Pancreas (tissue), 10 donors: ENCODE measurements at regions not wholly inside any gene's neighbourhood (a gene's known extent, or its start where the extent isn't known, plus 50 kb on each side); places are given as distances from the start of the nearest gene placed in this dataset.
A peak's percentile ranks its signal among the peaks of the same experiment; 100 is the strongest.

Experiments
- ATAC-seq, 4 donors: fragments of 200-7000 bp; cut with Tn5 transposase; one replicate each; pipeline versions ENCODE4 v1.8.0 to v1.9.1; 2020; ENCODE audit warnings: mild to moderate bottlenecking in 4 of 4, moderate library complexity in 4 of 4
- DNase-seq, 6 donors: peaks; one replicate each; pipeline ENCODE4 v3.0.0-alpha.2; 2020
- FAIRE-seq: peaks from 2 replicates; lab custom pipeline; 2012; peaks lifted over from hg19 to GRCh38; lab: Jason Lieb, UNC
- H3K27ac ChIP-seq, 4 donors: fragments of 200-600 bp; sonication (generic); 1 replicate in 3 of 4; 2 replicates in 1 of 4; pipeline versions ENCODE4 v1.5.0 to v1.8.0; 2020
- H3K27me3 ChIP-seq, 4 donors: fragments of 200-600 bp; one replicate each; pipeline ENCODE4 v1.8.0; 2021
- H3K36me3 ChIP-seq, 3 donors: fragments of 200-600 bp; sonication (generic) in 1 of 3; one replicate each; pipeline versions ENCODE4 v1.5.0 to v1.8.0; 2020 to 2021
- H3K4me1 ChIP-seq, 3 donors: fragments of 200-600 bp; one replicate each; pipeline ENCODE4 v1.8.0; 2021
- H3K4me3 ChIP-seq, 4 donors: fragments of 200-600 bp; sonication (generic) in 2 of 4; one replicate each; pipeline versions ENCODE4 v1.5.0 to v1.8.0; 2020 to 2021
- H3K9me3 ChIP-seq, 4 donors: fragments of 200-600 bp; one replicate each; pipeline ENCODE4 v1.8.0; 2021
- WGBS, 2 donors: extraction: QIAGEN DNeasy Blood & Tissue Kit; methylation state at CpG; one replicate each; pipeline ENCODE4 v1.1.7; 2013; 5-methylcytosine and 5-hydroxymethylcytosine counted together
- intact Hi-C, 3 donors: fragments of 100-400 bp; cut with DNase I; formaldehyde crosslinking; loops; one replicate each; pipeline versions ENCODE4 v1.11.1 to v1.14.2; 2022
- TF ChIP-seq, protein P1 (sequence below), 4 donors: fragments of 200-600 bp; sonication (generic) in 3 of 4; IDR thresholded peaks; one replicate each; pipeline versions ENCODE4 v1.5.0 to v1.8.0; 2021; ENCODE audit warnings: antibody characterized with exemption in 4 of 4
- donor health status: healthy with polysubstance abuse.
- donor health status: DM: no; HTN: no; CAD: no; lungs with moderate emphysema.
- donor health status: DM: no; HTN: no; CAD: no.
- donor health status: control.
- donor health status: control.
- donor health status: Bipolar disorder and iron deficiency.
- donor health status: DM: yes; HTN: yes; CAD: no.
- donor health status: DM: no; HTN: no; CAD: no.
- donor health status: DM: no; HTN: no; CAD: no.
- donor health status: DM: yes; HTN: yes; CAD: no.

DNA sequence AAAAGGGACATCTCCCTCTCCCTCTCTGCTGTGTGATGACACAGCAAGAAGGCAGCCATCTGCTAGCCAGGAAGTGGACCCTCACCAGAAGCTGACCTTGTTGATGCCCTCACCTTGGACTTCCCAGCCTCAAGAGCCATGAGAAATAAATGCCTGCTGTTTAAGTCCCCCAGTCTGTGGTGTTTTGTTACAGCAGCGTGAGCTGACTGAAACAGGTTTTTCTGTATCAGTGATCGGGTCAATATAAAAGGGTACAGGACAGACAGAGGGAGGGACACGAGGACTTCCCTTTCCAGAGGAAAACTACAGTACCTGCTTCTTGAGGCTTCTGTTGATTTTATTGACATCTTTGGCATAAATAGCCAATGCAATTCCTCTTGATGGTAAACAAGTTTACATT lies 510.3 kb upstream of the CHAC2 start:
- no peak for FAIRE-seq
- no peak for DNase-seq
- H3K27ac ChIP-seq = no peak overlapping the region
- TF ChIP-seq, protein P1, sequence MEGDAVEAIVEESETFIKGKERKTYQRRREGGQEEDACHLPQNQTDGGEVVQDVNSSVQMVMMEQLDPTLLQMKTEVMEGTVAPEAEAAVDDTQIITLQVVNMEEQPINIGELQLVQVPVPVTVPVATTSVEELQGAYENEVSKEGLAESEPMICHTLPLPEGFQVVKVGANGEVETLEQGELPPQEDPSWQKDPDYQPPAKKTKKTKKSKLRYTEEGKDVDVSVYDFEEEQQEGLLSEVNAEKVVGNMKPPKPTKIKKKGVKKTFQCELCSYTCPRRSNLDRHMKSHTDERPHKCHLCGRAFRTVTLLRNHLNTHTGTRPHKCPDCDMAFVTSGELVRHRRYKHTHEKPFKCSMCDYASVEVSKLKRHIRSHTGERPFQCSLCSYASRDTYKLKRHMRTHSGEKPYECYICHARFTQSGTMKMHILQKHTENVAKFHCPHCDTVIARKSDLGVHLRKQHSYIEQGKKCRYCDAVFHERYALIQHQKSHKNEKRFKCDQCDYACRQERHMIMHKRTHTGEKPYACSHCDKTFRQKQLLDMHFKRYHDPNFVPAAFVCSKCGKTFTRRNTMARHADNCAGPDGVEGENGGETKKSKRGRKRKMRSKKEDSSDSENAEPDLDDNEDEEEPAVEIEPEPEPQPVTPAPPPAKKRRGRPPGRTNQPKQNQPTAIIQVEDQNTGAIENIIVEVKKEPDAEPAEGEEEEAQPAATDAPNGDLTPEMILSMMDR (IDR thresholded peaks at IDR 0.05) = no peak
- intact Hi-C loops = no loop called here
- no peaks in the 10 kb centered on the region for H3K36me3 ChIP-seq
- peaks cover 0 to under 1% (median 0%) of the 10 kb centered on the region in 3 donors for H3K4me1 ChIP-seq
- H3K4me3 ChIP-seq = no peak overlapping the region
- no peak for ATAC-seq
- H3K27me3 ChIP-seq = no peaks in the 10 kb centered on the region
- WGBS, 2 donors = 82 to 91% methylated on average over 3 of the region's 3 CpGs
- no peaks in the 10 kb centered on the region for H3K9me3 ChIP-seq

DNA sequence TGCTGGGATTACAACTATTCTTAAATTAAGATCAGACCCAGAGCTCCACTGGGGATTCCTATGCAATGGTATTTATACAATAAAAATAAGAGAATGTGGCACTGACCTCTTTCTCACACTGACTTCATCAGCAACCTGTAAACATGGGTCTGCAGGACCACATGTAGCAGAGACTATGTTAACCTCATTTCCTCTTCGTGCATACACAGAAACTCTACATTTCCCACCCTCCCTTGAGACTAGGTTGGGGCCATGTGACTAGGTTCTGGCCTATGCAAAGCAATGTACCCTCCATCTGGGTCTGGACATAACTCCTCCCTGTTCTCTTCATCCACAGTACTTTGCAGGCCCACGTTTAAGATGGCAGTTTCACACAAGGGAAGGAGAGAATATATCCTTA lies 514.4 kb upstream of the CHAC2 start:
- FAIRE-seq (no peak), DNase-seq (no peak), ATAC-seq (no peak)
- intact Hi-C loops = no loop called here
- no peaks in the 10 kb centered on the region for H3K36me3 ChIP-seq
- H3K9me3 ChIP-seq = no peaks in the 10 kb centered on the region
- 81 to 85% methylated on average over 2 of the region's 2 CpGs for WGBS, 2 donors
- H3K27ac ChIP-seq = no peak overlapping the region
- H3K4me3 ChIP-seq = no peak overlapping the region
- H3K27me3 ChIP-seq = no peaks in the 10 kb centered on the region
- TF ChIP-seq, protein P1 (IDR thresholded peaks at IDR 0.05) = no peak
- H3K4me1 ChIP-seq = peaks cover 0 to 8% (median 5%) of the 10 kb centered on the region in 3 donors

DNA sequence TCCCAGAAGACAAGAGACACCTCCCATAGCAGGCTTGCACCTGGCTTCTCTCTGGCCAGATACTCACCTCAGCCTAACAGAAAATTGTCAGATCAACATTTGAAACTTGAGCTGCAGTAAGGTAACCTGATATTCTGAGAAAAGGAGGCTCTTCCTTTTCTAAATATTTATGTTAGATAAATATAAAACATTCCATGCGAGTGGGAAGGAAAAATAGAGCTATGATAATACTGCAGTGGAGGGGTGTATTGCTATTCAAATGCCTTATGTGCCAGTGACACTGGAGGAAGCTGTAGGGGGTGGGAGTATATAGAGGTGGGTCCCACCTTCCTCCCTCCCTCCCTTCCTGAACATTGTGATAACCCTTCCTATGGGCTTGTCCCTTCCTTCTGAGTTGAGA lies 515.5 kb upstream of the CHAC2 start:
- peak in 1 of 6 donors; percentile 17 for DNase-seq
- TF ChIP-seq, protein P1 (IDR thresholded peaks at IDR 0.05) = no peak
- WGBS, 2 donors = 14 to 24% methylated on average over 1 of the region's 1 CpG
- ATAC-seq = peak; percentile 71 to 88 (median 82)
- FAIRE-seq = no peak
- no peaks in the 10 kb centered on the region for H3K27me3 ChIP-seq
- peak overlapping the region in 2 of 4 donors; percentile 11 to 43 for H3K27ac ChIP-seq
- no peak overlapping the region for H3K4me3 ChIP-seq
- H3K4me1 ChIP-seq = peaks cover 0 to 8% (median 5%) of the 10 kb centered on the region in 3 donors
- H3K9me3 ChIP-seq = no peaks in the 10 kb centered on the region
- intact Hi-C loops = no loop called here
- no peaks in the 10 kb centered on the region for H3K36me3 ChIP-seq

DNA sequence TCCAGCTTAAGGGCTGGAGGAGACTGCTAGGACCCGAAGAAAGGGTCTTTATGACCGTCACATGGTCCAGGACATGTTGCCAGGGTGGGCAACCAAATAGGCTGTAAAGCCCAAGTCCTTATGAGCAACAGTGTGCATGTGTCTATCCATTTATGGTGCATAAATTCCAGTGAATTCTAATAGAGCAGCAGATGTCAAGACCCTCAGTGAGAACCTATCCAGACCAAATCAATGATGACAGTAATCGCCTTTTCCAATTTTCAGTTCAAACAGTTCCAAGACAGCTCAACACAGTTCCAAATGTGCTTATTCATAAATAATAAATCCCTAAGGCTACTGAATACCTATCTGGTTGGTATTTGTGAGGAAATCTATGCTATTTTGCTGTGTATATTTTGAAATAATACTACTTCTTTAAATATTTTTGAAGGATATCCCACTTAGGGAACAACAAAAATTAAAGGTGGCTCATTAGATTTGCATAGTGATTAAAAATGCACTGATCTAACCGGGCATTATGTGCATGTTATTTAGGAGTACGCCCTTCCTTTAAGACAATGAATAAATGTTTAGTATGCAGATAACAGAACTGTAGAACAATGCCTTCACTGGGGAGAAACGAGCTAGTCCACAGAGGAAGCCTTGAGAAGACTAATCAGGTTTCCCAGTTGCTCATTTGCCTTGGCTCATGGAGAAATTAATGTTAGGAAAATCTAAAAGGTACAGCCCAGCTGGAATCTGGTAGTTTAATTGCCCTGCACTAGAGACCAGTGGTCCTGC lies 519.5 kb upstream of the CHAC2 start:
- intact Hi-C loops = no loop called here
- no peaks in the 10 kb centered on the region for H3K27me3 ChIP-seq
- no peaks in the 10 kb centered on the region for H3K36me3 ChIP-seq
- no peak for FAIRE-seq
- TF ChIP-seq, protein P1 (IDR thresholded peaks at IDR 0.05) = no peak
- H3K4me3 ChIP-seq = no peak overlapping the region
- no peak overlapping the region for H3K27ac ChIP-seq
- H3K4me1 ChIP-seq = peaks cover 0 to 8% (median 5%) of the 10 kb centered on the region in 3 donors
- no peak for DNase-seq
- no peaks in the 10 kb centered on the region for H3K9me3 ChIP-seq
- peak in 2 of 4 donors; percentile 16 to 37 for ATAC-seq
- WGBS, 2 donors = 68 to 71% methylated on average over 6 of the region's 6 CpGs

DNA sequence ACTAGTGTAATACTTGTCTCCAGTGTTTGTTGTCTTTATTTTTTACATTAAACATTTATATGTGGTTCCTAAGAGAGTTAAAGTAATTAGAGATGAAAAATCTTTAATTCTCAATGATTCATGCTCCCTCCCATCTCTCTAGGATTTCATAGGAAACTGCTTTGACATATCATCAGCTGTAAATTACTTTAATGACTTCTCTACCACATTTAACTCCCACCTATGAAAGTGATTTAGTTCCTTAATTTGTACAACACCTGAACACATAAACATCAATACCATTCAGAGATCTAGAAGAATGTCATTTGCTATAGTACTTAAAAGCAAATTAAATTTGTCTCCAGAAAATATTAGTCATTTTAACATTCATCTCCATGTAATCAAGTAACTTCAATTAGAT lies 524.2 kb upstream of the CHAC2 start:
- no peaks in the 10 kb centered on the region for H3K9me3 ChIP-seq
- no peaks in the 10 kb centered on the region for H3K27me3 ChIP-seq
- TF ChIP-seq, protein P1 (IDR thresholded peaks at IDR 0.05) = no peak
- H3K4me1 ChIP-seq = no peaks in the 10 kb centered on the region
- intact Hi-C loops = no loop called here
- no peaks in the 10 kb centered on the region for H3K36me3 ChIP-seq
- FAIRE-seq = peak; percentile 5
- no peak overlapping the region for H3K27ac ChIP-seq
- ATAC-seq = no peak
- H3K4me3 ChIP-seq = no peak overlapping the region
- DNase-seq = no peak
